ENCODE measurements at regions not wholly inside any gene's neighbourhood (a gene's known extent, or its start where the extent isn't known, plus 50 kb on each side); places are given as distances from the start of the nearest gene placed in this dataset.

DNA sequence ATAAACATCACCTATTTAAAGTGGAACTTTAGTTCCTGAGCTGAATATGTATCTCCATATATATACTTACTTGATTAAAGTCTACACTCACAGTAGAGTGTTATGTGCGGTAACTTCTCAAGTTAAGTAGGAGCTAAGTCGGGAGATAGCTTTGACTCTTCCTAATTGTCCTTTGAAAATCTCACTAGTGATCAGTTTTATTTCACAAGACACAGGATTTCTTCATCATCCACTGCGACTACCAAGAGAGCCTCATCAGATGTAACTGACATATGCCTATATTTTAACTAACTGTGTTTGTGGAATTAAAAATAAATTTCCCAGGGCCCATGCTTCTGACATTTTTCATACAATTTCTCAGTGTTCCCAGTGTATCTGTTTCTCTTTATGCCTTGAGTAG, 1664.0 kb downstream of the EFNB2 start:
- DNase-seq (no peak), ATAC-seq (no peak)
- no peaks in the 10 kb centered on the region for H3K36me3 Mint-ChIP-seq (ENCODE audit: low read depth)
- H3K4me3 Mint-ChIP-seq = no peak overlapping the region
- H3K4me1 Mint-ChIP-seq = peaks cover 19% of the 10 kb centered on the region
- no peaks in the 10 kb centered on the region for H3K27me3 Mint-ChIP-seq
- peaks cover 18% of the 10 kb centered on the region for H3K9me3 Mint-ChIP-seq
- H3K27ac Mint-ChIP-seq = no peak overlapping the region

- Mint-ChIP-seq H3K27me3 (no peaks in the 10 kb centered on the region), H3K27ac (no peak overlapping the region), H3K4me3 (no peak overlapping the region), H3K9me3 (peaks cover 18% of the 10 kb centered on the region), H3K36me3 (ENCODE audit: low read depth) (no peaks in the 10 kb centered on the region), H3K4me1 (peaks cover 11% of the 10 kb centered on the region)
- DNase-seq (no peak), ATAC-seq (peak; percentile 54)
Measured at GRCh38 chr13:104869501-104869900, 1666.0 kb downstream of the EFNB2 start.

DNA sequence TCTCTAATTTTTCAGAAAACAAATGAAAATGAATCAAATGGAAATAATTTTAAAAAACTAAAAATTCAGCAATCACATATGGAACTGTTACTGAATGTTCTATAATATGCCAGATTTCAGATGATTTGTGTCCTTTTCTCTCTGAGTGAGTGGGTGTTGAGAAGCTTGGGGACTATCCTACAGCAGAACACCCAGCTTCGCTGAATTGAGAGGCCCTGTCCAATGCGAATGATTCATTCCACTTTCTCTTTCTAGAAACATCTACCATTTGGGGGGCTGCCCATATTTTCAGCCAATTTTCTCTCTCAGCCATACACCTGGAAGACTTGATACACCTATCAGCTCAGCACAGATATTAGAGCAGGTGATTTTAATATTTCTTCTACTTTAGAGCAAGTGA, 1666.7 kb downstream of the EFNB2 start:
- Mint-ChIP-seq H3K4me1 (peaks cover 9% of the 10 kb centered on the region), H3K4me3 (no peak overlapping the region), H3K27me3 (no peaks in the 10 kb centered on the region), H3K27ac (no peak overlapping the region), H3K36me3 (ENCODE audit: low read depth) (no peaks in the 10 kb centered on the region), H3K9me3 (peaks cover 18% of the 10 kb centered on the region)
- DNase-seq (no peak), ATAC-seq (no peak)

DNA sequence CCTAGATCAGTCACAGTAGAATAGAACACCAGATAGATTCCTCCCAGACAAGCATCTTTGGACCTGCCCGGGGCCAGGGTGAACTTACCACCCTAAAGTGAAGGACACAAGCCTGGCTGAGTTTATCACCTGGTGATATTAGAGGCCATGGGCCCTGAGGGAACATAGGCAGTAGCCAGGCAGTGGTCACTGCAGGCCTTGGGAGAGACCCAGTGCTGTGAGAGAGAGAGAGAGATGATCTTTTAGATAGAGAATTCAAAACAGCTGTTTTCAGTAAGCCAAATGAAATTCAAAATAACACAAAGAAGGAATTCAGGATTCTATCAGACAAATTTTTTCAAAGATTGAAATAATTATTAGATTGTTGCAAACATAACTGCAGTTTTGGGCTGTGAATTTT, 1679.9 kb downstream of the EFNB2 start:
- Mint-ChIP-seq H3K4me1 (no peaks in the 10 kb centered on the region), H3K36me3 (ENCODE audit: low read depth) (no peaks in the 10 kb centered on the region), H3K27ac (no peak overlapping the region), H3K9me3 (peaks cover 4% of the 10 kb centered on the region), H3K4me3 (no peak overlapping the region), H3K27me3 (no peaks in the 10 kb centered on the region)
- no peak for DNase-seq
- ATAC-seq = no peak

DNA sequence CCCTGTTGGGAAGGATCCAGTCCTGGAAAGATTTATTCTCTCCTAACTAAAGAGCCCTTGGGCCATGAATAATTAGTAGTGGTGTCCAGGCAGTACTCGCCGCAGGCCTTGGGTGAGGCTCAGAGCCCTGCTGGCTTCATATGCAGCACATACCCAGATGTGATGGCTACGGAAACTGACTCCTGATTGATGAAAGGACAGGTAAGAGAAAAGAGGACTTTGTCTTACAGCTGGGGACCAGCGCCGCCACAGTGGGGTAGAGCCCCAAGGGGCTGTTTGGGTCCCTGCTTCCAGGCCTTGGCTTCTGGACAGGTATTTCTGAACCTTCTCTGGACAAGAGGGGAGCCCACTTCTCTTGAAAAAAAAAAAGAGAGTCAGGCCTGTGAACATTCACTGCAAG, 1680.8 kb downstream of the EFNB2 start:
- no peaks in the 10 kb centered on the region for H3K27me3 Mint-ChIP-seq
- H3K9me3 Mint-ChIP-seq = no peaks in the 10 kb centered on the region
- no peak overlapping the region for H3K27ac Mint-ChIP-seq
- H3K4me3 Mint-ChIP-seq = no peak overlapping the region
- ATAC-seq (no peak), DNase-seq (no peak)
- H3K36me3 Mint-ChIP-seq (ENCODE audit: low read depth) = no peaks in the 10 kb centered on the region
- no peaks in the 10 kb centered on the region for H3K4me1 Mint-ChIP-seq

DNA sequence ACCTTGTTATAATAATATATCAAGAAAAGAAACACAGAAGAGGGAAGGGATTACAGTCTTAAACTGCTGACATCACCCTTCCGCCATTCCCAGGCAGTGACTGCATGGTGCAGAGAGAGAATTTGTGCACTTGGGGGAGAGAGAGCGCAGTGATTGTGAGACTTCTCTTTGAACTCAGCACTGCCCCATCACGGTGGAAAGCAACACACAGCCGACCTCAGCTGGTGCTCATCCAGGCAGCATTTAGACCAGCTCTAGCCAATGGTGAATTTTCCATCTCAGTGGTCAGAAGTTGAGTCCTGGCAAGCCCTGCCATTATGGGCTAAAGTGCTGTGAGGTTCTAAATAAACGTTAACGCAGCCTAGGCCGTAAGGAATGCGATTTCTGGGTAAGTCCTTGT, 1681.5 kb downstream of the EFNB2 start:
- Mint-ChIP-seq H3K9me3 (no peaks in the 10 kb centered on the region), H3K36me3 (ENCODE audit: low read depth) (no peaks in the 10 kb centered on the region), H3K27ac (no peak overlapping the region), H3K4me3 (no peak overlapping the region), H3K4me1 (no peaks in the 10 kb centered on the region), H3K27me3 (no peaks in the 10 kb centered on the region)
- no peak for ATAC-seq
- no peak for DNase-seq

DNA sequence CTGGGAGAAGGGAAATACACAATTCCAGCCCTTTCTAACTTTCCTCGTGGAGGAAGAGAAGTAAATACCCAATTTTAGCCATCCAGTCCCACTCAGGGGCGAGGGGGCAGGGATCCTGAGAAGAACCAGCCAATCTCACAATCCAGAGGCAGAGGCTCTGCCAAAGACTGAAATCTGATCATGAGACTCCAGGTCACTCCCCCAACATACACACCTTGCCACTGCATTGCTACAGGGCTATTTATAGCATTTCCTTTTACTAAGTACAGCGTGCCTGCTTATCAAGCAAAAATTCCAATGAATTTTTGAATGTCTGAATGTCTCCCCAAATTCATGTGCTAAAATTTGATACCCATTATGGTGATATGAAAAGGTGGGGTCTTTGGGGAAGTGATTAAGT, 1687.5 kb downstream of the EFNB2 start:
- Mint-ChIP-seq H3K27me3 (peaks cover 2% of the 10 kb centered on the region), H3K4me1 (no peaks in the 10 kb centered on the region), H3K27ac (no peak overlapping the region), H3K36me3 (ENCODE audit: low read depth) (no peaks in the 10 kb centered on the region), H3K9me3 (no peaks in the 10 kb centered on the region), H3K4me3 (no peak overlapping the region)
- ATAC-seq = no peak
- DNase-seq = no peak

DNA sequence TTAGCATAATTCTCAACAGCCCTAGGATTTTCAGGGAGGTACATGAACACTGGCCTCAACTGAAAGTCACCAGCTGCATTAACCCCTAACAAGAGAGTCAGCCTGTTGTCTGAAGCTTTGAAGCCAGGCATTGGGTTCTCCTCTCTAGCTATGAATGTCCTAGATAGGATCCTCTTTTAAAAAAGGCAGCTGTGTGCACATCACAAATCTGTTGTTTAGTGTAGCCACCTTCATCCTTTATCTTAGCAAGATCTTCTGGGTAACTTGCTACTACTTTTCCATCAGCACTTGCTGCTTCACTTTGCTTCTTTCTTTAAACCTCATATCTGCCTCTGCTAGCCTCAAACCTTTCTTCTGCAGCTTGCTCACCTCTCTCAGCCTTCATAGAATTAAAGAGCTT, 1692.1 kb downstream of the EFNB2 start:
- DNase-seq = no peak
- H3K36me3 Mint-ChIP-seq (ENCODE audit: low read depth) = no peaks in the 10 kb centered on the region
- ATAC-seq = no peak
- H3K27me3 Mint-ChIP-seq = peaks cover 2% of the 10 kb centered on the region
- H3K9me3 Mint-ChIP-seq = no peaks in the 10 kb centered on the region
- H3K4me1 Mint-ChIP-seq = no peaks in the 10 kb centered on the region
- no peak overlapping the region for H3K4me3 Mint-ChIP-seq
- no peak overlapping the region for H3K27ac Mint-ChIP-seq

GRCh38 chr13:104841110-104841509, 1694.4 kb downstream of the EFNB2 start:
- Mint-ChIP-seq H3K9me3 (no peaks in the 10 kb centered on the region), H3K27me3 (peaks cover 2% of the 10 kb centered on the region), H3K27ac (no peak overlapping the region), H3K4me3 (no peak overlapping the region), H3K36me3 (ENCODE audit: low read depth) (no peaks in the 10 kb centered on the region), H3K4me1 (no peaks in the 10 kb centered on the region)
- no peak for ATAC-seq
- DNase-seq = no peak

GRCh38 chr13:104837756-104838155, 1697.7 kb downstream of the EFNB2 start:
- H3K4me3 Mint-ChIP-seq = no peak overlapping the region
- H3K4me1 Mint-ChIP-seq = no peaks in the 10 kb centered on the region
- H3K9me3 Mint-ChIP-seq = no peaks in the 10 kb centered on the region
- no peak for DNase-seq
- no peak for ATAC-seq
- H3K27ac Mint-ChIP-seq = no peak overlapping the region
- H3K36me3 Mint-ChIP-seq (ENCODE audit: low read depth) = no peaks in the 10 kb centered on the region
- peaks cover 2% of the 10 kb centered on the region for H3K27me3 Mint-ChIP-seq

DNA sequence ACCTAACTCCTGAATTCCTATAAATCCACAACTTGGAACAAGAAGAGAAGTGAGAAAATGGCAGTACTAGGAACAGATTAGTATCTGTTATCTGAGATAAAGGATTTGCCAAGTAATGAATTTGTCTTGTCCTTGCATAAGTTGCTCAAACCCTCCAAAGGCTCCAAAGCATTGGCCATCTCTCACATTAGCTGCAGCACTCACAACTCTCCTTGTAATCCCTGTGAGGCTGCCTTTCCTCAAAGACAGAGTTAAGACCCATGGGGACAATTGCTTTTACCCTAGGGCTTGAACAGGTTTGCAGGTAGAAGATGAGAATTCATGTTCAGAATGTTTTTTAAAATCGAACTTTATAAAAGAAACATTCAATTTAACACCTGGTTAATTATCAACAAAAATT, 1702.2 kb downstream of the EFNB2 start:
- no peaks in the 10 kb centered on the region for H3K4me1 Mint-ChIP-seq
- H3K27me3 Mint-ChIP-seq = peaks cover 8% of the 10 kb centered on the region
- H3K27ac Mint-ChIP-seq = no peak overlapping the region
- peaks cover 3% of the 10 kb centered on the region for H3K9me3 Mint-ChIP-seq
- no peak for ATAC-seq
- H3K36me3 Mint-ChIP-seq (ENCODE audit: low read depth) = no peaks in the 10 kb centered on the region
- DNase-seq = no peak
- no peak overlapping the region for H3K4me3 Mint-ChIP-seq

- peaks cover 8% of the 10 kb centered on the region for H3K27me3 Mint-ChIP-seq
- H3K9me3 Mint-ChIP-seq = peaks cover 4% of the 10 kb centered on the region
- H3K27ac Mint-ChIP-seq = no peak overlapping the region
- no peak for ATAC-seq
- no peaks in the 10 kb centered on the region for H3K4me1 Mint-ChIP-seq
- DNase-seq = no peak
- H3K36me3 Mint-ChIP-seq (ENCODE audit: low read depth) = no peaks in the 10 kb centered on the region
- H3K4me3 Mint-ChIP-seq = no peak overlapping the region
Measured at GRCh38 chr13:104832231-104832630, 1703.2 kb downstream of the EFNB2 start.

DNA sequence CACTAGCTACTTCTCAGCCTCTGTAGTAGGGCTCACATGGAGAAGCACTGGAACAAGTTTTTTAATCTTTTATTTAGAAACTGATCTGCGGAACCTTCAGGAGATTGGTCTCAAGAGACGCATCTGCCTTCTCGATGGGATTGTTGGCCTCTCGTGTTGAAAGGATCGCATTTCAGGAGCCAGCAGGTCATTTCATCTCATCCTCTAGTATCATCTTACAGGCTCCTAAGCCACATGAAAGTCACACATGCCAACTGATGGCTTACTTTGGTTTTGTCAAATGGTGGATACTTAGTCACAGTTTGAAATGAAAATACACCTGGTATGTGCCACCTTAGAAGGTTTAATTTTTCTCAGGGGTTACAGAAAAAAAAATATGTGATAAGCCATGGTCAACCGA, 1703.6 kb downstream of the EFNB2 start:
- Mint-ChIP-seq H3K4me1 (no peaks in the 10 kb centered on the region), H3K27ac (no peak overlapping the region), H3K27me3 (peaks cover 8% of the 10 kb centered on the region), H3K9me3 (peaks cover 8% of the 10 kb centered on the region), H3K4me3 (no peak overlapping the region), H3K36me3 (ENCODE audit: low read depth) (no peaks in the 10 kb centered on the region)
- DNase-seq = no peak
- no peak for ATAC-seq

GRCh38 chr13:104823709-104824108, 1711.8 kb downstream of the EFNB2 start:
- H3K4me3 Mint-ChIP-seq = no peak overlapping the region
- ATAC-seq (no peak), DNase-seq (no peak)
- no peak overlapping the region for H3K27ac Mint-ChIP-seq
- H3K36me3 Mint-ChIP-seq (ENCODE audit: low read depth) = no peaks in the 10 kb centered on the region
- peaks cover 10% of the 10 kb centered on the region for H3K9me3 Mint-ChIP-seq
- H3K27me3 Mint-ChIP-seq = no peaks in the 10 kb centered on the region
- no peaks in the 10 kb centered on the region for H3K4me1 Mint-ChIP-seq

GRCh38 chr13:104823071-104823470, 1712.4 kb downstream of the EFNB2 start:
- Mint-ChIP-seq H3K27ac (no peak overlapping the region), H3K4me3 (no peak overlapping the region), H3K9me3 (peaks cover 10% of the 10 kb centered on the region), H3K4me1 (no peaks in the 10 kb centered on the region), H3K36me3 (ENCODE audit: low read depth) (no peaks in the 10 kb centered on the region), H3K27me3 (no peaks in the 10 kb centered on the region)
- no peak for DNase-seq
- no peak for ATAC-seq

- Mint-ChIP-seq H3K27ac (peak overlapping the region; percentile 5), H3K9me3 (peaks cover 8% of the 10 kb centered on the region), H3K4me3 (no peak overlapping the region), H3K27me3 (no peaks in the 10 kb centered on the region), H3K36me3 (ENCODE audit: low read depth) (no peaks in the 10 kb centered on the region), H3K4me1 (peaks cover 2% of the 10 kb centered on the region)
- ATAC-seq = no peak
- no peak for DNase-seq
Measured at GRCh38 chr13:104817271-104817670, 1718.2 kb downstream of the EFNB2 start.
